ENCODE measurements at regions not wholly inside any gene's neighbourhood (a gene's known extent, or its start where the extent isn't known, plus 50 kb on each side); places are given as distances from the start of the nearest gene placed in this dataset.

GRCh38 chr13:50539791-50540530 lies 303.5 kb downstream of the DLEU7 start:
- no peaks in the 10 kb centered on the region for H3K79me2 ChIP-seq (ENCODE audit: insufficient read depth, low read length)
- no peaks in the 10 kb centered on the region for H3K36me3 Mint-ChIP-seq (ENCODE audit: low read depth, unreplicated experiment)
- peak; percentile 52 for FAIRE-seq

GRCh38 chr13:50543141-50543540 lies 300.4 kb downstream of the DLEU7 start:
- H3K4me1 ChIP-seq (ENCODE audit: insufficient read depth, low read length): peaks cover 8% of the 10 kb centered on the region
- peaks cover 2% of the 10 kb centered on the region for H3K9me3 Mint-ChIP-seq (ENCODE audit: unreplicated experiment)
- no peak for FAIRE-seq
- H3K27ac ChIP-seq (ENCODE audit: low read depth, low read length): no peak overlapping the region
- no peak overlapping the region for H3K27ac Mint-ChIP-seq (ENCODE audit: unreplicated experiment)
- H2AFZ ChIP-seq (ENCODE audit: low read depth, low read length): no peak overlapping the region
- peak overlapping the region; percentile 73 for H3K4me2 ChIP-seq (ENCODE audit: low read length)
- peaks cover 15% of the 10 kb centered on the region for H3K4me1 Mint-ChIP-seq (ENCODE audit: low read depth, unreplicated experiment)
- TF ChIP-seq CTCF (IDR thresholded peaks at IDR 0.05; ENCODE audit: insufficient read depth, low read depth, low read length) (no peak), EZH2 (IDR thresholded peaks at IDR 0.05; ENCODE audit: insufficient read depth, low read length) (no peak)
- H3K9me3 ChIP-seq (ENCODE audit: insufficient read depth, low read depth, low read length): no peaks in the 10 kb centered on the region
- no peaks in the 10 kb centered on the region for H3K36me3 Mint-ChIP-seq (ENCODE audit: low read depth, unreplicated experiment)
- H3K27me3 ChIP-seq (ENCODE audit: insufficient read depth, low read length): no peaks in the 10 kb centered on the region
- H3K4me3 ChIP-seq (ENCODE audit: insufficient read depth, low read depth, low read length): no peak overlapping the region
- H3K27me3 Mint-ChIP-seq (ENCODE audit: low read depth, unreplicated experiment): no peaks in the 10 kb centered on the region
- no peak overlapping the region for H3K9ac ChIP-seq (ENCODE audit: low read length)
- no peak overlapping the region for H3K4me3 Mint-ChIP-seq (ENCODE audit: unreplicated experiment)
- DNase-seq (ENCODE audit: low read depth): no peak
- no peaks in the 10 kb centered on the region for H3K36me3 ChIP-seq (ENCODE audit: insufficient read depth, low read length)
- no peaks in the 10 kb centered on the region for H3K79me2 ChIP-seq (ENCODE audit: insufficient read depth, low read length)
- H4K20me1 ChIP-seq (ENCODE audit: insufficient read depth, low read length): no peaks in the 10 kb centered on the region

More at GRCh38 chr13:50539791-50540530, 303.5 kb downstream of the DLEU7 start:
- peaks cover 6% of the 10 kb centered on the region for H3K9me3 Mint-ChIP-seq (ENCODE audit: unreplicated experiment)
- Histone ChIP-seq H3K27me3 (ENCODE audit: insufficient read depth, low read length) (no peaks in the 10 kb centered on the region), H3K27ac (ENCODE audit: low read depth, low read length) (no peak overlapping the region), H4K20me1 (ENCODE audit: insufficient read depth, low read length) (no peaks in the 10 kb centered on the region), H3K4me1 (ENCODE audit: insufficient read depth, low read length) (peaks cover 18% of the 10 kb centered on the region), H3K9ac (ENCODE audit: low read length) (no peak overlapping the region), H3K4me3 (ENCODE audit: insufficient read depth, low read depth, low read length) (no peak overlapping the region), H3K4me2 (ENCODE audit: low read length) (no peak overlapping the region), H3K36me3 (ENCODE audit: insufficient read depth, low read length) (no peaks in the 10 kb centered on the region), H3K9me3 (ENCODE audit: insufficient read depth, low read depth, low read length) (no peaks in the 10 kb centered on the region), H2AFZ (ENCODE audit: low read depth, low read length) (no peak overlapping the region)
- TF ChIP-seq CTCF (IDR thresholded peaks at IDR 0.05; ENCODE audit: insufficient read depth, low read depth, low read length): no peak
- TF ChIP-seq EZH2 (IDR thresholded peaks at IDR 0.05; ENCODE audit: insufficient read depth, low read length): no peak
- H3K27ac Mint-ChIP-seq (ENCODE audit: unreplicated experiment): no peak overlapping the region
- no peaks in the 10 kb centered on the region for H3K27me3 Mint-ChIP-seq (ENCODE audit: low read depth, unreplicated experiment)
- H3K4me3 Mint-ChIP-seq (ENCODE audit: unreplicated experiment): no peak overlapping the region
- peaks cover 27% of the 10 kb centered on the region for H3K4me1 Mint-ChIP-seq (ENCODE audit: low read depth, unreplicated experiment)
- no peak for DNase-seq (ENCODE audit: low read depth)

- Histone ChIP-seq H3K27ac (ENCODE audit: low read depth, low read length) (peak overlapping the region; percentile 17), H3K9ac (ENCODE audit: low read length) (peak overlapping the region; percentile 20), H3K36me3 (ENCODE audit: insufficient read depth, low read length) (no peaks in the 10 kb centered on the region), H2AFZ (ENCODE audit: low read depth, low read length) (no peak overlapping the region), H3K4me2 (ENCODE audit: low read length) (peak overlapping the region; percentile 73), H4K20me1 (ENCODE audit: insufficient read depth, low read length) (no peaks in the 10 kb centered on the region), H3K27me3 (ENCODE audit: insufficient read depth, low read length) (no peaks in the 10 kb centered on the region), H3K4me1 (ENCODE audit: insufficient read depth, low read length) (peaks cover 8% of the 10 kb centered on the region), H3K9me3 (ENCODE audit: insufficient read depth, low read depth, low read length) (no peaks in the 10 kb centered on the region), H3K79me2 (ENCODE audit: insufficient read depth, low read length) (no peaks in the 10 kb centered on the region), H3K4me3 (ENCODE audit: insufficient read depth, low read depth, low read length) (no peak overlapping the region)
- no peak for TF ChIP-seq CTCF (IDR thresholded peaks at IDR 0.05; ENCODE audit: insufficient read depth, low read depth, low read length)
- no peak for TF ChIP-seq EZH2 (IDR thresholded peaks at IDR 0.05; ENCODE audit: insufficient read depth, low read length)
- H3K27ac Mint-ChIP-seq (ENCODE audit: unreplicated experiment): peak overlapping the region; percentile 87
- no peak overlapping the region for H3K4me3 Mint-ChIP-seq (ENCODE audit: unreplicated experiment)
- H3K36me3 Mint-ChIP-seq (ENCODE audit: low read depth, unreplicated experiment): no peaks in the 10 kb centered on the region
- DNase-seq (ENCODE audit: low read depth) (peak; percentile 82), FAIRE-seq (no peak)
- no peaks in the 10 kb centered on the region for H3K27me3 Mint-ChIP-seq (ENCODE audit: low read depth, unreplicated experiment)
- H3K4me1 Mint-ChIP-seq (ENCODE audit: low read depth, unreplicated experiment): peaks cover 15% of the 10 kb centered on the region
- H3K9me3 Mint-ChIP-seq (ENCODE audit: unreplicated experiment): peaks cover 2% of the 10 kb centered on the region
Measured at GRCh38 chr13:50543782-50544181, 299.7 kb downstream of the DLEU7 start.

All from astrocyte (in vitro differentiated cells and primary cell).